Karpas-422 (cell line): ENCODE measurements at regions not wholly inside any gene's neighbourhood (a gene's known extent, or its start where the extent isn't known, plus 50 kb on each side); places are given as distances from the start of the nearest gene placed in this dataset.
"Not testable (repeated sequence)": the region's sequence is repeated elsewhere in the genome, so short reads cannot be mapped to it uniquely, and the experiment has no call there.

Experiments used
- DNase-seq: peaks from one replicate; pipeline ENCODE4 v3.0.0-alpha.2; 2015
- H2AFZ ChIP-seq: fragments of 200-600 bp; sonication (generic); 2 replicates; pipeline ENCODE4 v1.6.1; 2014; ENCODE audit warnings: antibody characterized with exemption, low read length, mixed read lengths
- H3K27ac ChIP-seq: fragments of 200-600 bp; sonication (generic); 2 replicates; pipeline ENCODE4 v1.5.1; 2014; ENCODE audit warnings: mild to moderate bottlenecking, low read length, moderate library complexity
- H3K27me3 ChIP-seq: fragments of 200-600 bp; sonication (generic); 2 replicates; pipeline ENCODE4 v1.6.1; 2014; ENCODE audit warnings: low read length, mixed read lengths
- H3K36me3 ChIP-seq: fragments of 200-600 bp; sonication (generic); 2 replicates; pipeline ENCODE4 v1.6.1; 2014; ENCODE audit warnings: low read length, mixed read lengths; ENCODE audit not compliant: insufficient read depth
- H3K4me1 ChIP-seq: fragments of 200-600 bp; sonication (generic); 2 replicates; pipeline ENCODE4 v1.6.1; 2014; ENCODE audit warnings: mild to moderate bottlenecking, low read length, mixed read lengths
- H3K4me2 ChIP-seq: fragments of 200-600 bp; sonication (generic); 2 replicates; pipeline ENCODE4 v1.6.1; 2014; ENCODE audit warnings: low read length, low read depth, mild to moderate bottlenecking; ENCODE audit not compliant: poor library complexity, severe bottlenecking
- H3K4me3 ChIP-seq: fragments of 200-600 bp; sonication (generic); 2 replicates; pipeline ENCODE4 v1.5.1; 2014; ENCODE audit warnings: mild to moderate bottlenecking, antibody characterized with exemption, low read length, mixed read lengths
- H3K79me2 ChIP-seq: fragments of 200-600 bp; sonication (generic); 2 replicates; pipeline ENCODE4 v1.6.1; 2014; ENCODE audit warnings: mild to moderate bottlenecking, low read length, mixed read lengths
- H3K9ac ChIP-seq: fragments of 200-600 bp; sonication (generic); 2 replicates; pipeline ENCODE4 v1.6.0; 2014; ENCODE audit warnings: low read length
- H3K9me2 ChIP-seq: fragments of 200-600 bp; sonication (generic), shearing (Covaris generic); replicated peaks from 2 replicates; pipeline ENCODE4 v1.6.0; 2014; ENCODE audit warnings: mild to moderate bottlenecking, low read length, moderate library complexity; ENCODE audit not compliant: insufficient read depth
- H3K9me3 ChIP-seq: fragments of 300-700, 200-600 bp; sonication (generic); 2 replicates; pipeline ENCODE4 v1.6.1; 2014; ENCODE audit warnings: low read length, mixed read lengths
- H4K20me1 ChIP-seq: fragments of 200-600 bp; sonication (generic); 2 replicates; pipeline ENCODE4 v1.6.1; 2014; ENCODE audit warnings: mild to moderate bottlenecking, antibody characterized with exemption, low read length, low read depth; ENCODE audit not compliant: insufficient read depth

DNA sequence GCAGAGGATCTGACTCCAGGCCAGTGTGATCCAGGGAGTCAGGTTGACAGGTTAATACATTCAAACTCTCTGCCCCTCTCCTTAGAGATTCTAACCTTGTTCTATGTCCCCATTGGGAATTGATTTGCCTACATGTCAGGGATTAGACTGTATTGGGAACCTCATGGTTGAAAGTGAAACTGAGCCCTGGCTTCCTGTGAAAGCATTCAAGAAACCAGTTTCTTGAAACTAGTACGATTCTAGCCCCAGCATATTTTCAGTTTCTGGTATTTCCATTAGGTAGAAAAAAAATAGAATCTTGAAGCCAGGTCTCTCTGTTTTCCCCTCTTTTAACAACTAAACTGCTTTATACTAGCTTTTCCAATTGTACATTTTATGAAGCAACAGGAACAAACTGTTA is 140.4 kb upstream of the ABI3BP start:
- H3K4me1 ChIP-seq: peaks cover 5% of the 10 kb centered on the region
- H3K9me2 ChIP-seq: 0 out of 2 replicates have a peak, but pooled peaks cover 3% of the 10 kb centered on the region
- no peak overlapping the region for H3K4me3 ChIP-seq
- H3K79me2 ChIP-seq: no peaks in the 10 kb centered on the region
- H3K9me3 ChIP-seq: 0 out of 2 replicates have a peak, but pooled peaks cover 2% of the 10 kb centered on the region
- H3K36me3 ChIP-seq: no peaks in the 10 kb centered on the region
- no peak overlapping the region for H2AFZ ChIP-seq
- no peaks in the 10 kb centered on the region for H3K27me3 ChIP-seq
- H3K4me2 ChIP-seq: no peak overlapping the region
- H4K20me1 ChIP-seq: no peaks in the 10 kb centered on the region
- no peak overlapping the region for H3K9ac ChIP-seq
- no peak for DNase-seq
- no peak overlapping the region for H3K27ac ChIP-seq

GRCh38 chr3:101133197-101133596 is 140.0 kb upstream of the ABI3BP start:
- not testable (repeated sequence) for H3K27me3 ChIP-seq, DNase-seq, H4K20me1 ChIP-seq, H3K4me3 ChIP-seq, H3K9ac ChIP-seq, H3K4me1 ChIP-seq, H2AFZ ChIP-seq, H3K9me2 ChIP-seq, H3K36me3 ChIP-seq, H3K27ac ChIP-seq, H3K79me2 ChIP-seq, H3K4me2 ChIP-seq, H3K9me3 ChIP-seq

GRCh38 chr3:101131767-101132166 is 138.5 kb upstream of the ABI3BP start:
- Histone ChIP-seq H3K36me3 (no peaks in the 10 kb centered on the region), H3K4me2 (no peak overlapping the region), H3K27ac (no peak overlapping the region), H3K27me3 (no peaks in the 10 kb centered on the region), H3K9me3 (0 out of 2 replicates have a peak, but pooled peaks cover 2% of the 10 kb centered on the region), H3K9me2 (0 out of 2 replicates have a peak, but pooled peaks cover 3% of the 10 kb centered on the region), H3K4me3 (no peak overlapping the region), H3K9ac (no peak overlapping the region), H3K4me1 (peaks cover 5% of the 10 kb centered on the region), H3K79me2 (no peaks in the 10 kb centered on the region), H4K20me1 (no peaks in the 10 kb centered on the region), H2AFZ (no peak overlapping the region)
- peak; percentile 65 for DNase-seq

GRCh38 chr3:101128786-101129185 is 135.6 kb upstream of the ABI3BP start:
- DNase-seq: no peak
- H4K20me1 ChIP-seq: no peaks in the 10 kb centered on the region

GRCh38 chr3:101128001-101128400 is 134.8 kb upstream of the ABI3BP start:
- H4K20me1 ChIP-seq: no peaks in the 10 kb centered on the region
- H3K4me2 ChIP-seq: no peak overlapping the region
- no peak overlapping the region for H3K27ac ChIP-seq
- H3K9me3 ChIP-seq: 0 out of 2 replicates have a peak, but pooled peaks cover 2% of the 10 kb centered on the region
- no peak for DNase-seq
- H3K9me2 ChIP-seq: no peaks in the 10 kb centered on the region
- H3K9ac ChIP-seq: no peak overlapping the region
- H2AFZ ChIP-seq: no peak overlapping the region
- no peaks in the 10 kb centered on the region for H3K36me3 ChIP-seq
- no peaks in the 10 kb centered on the region for H3K4me1 ChIP-seq
- no peaks in the 10 kb centered on the region for H3K79me2 ChIP-seq
- H3K4me3 ChIP-seq: no peak overlapping the region
- no peaks in the 10 kb centered on the region for H3K27me3 ChIP-seq

More at GRCh38 chr3:101128786-101129185, 135.6 kb upstream of the ABI3BP start:
- Histone ChIP-seq H3K27me3 (no peaks in the 10 kb centered on the region), H3K4me1 (peaks cover 3% of the 10 kb centered on the region), H3K4me2 (no peak overlapping the region), H3K9me2 (no peaks in the 10 kb centered on the region), H2AFZ (no peak overlapping the region), H3K27ac (no peak overlapping the region), H3K36me3 (no peaks in the 10 kb centered on the region), H3K9me3 (0 out of 2 replicates have a peak, but pooled peaks cover 2% of the 10 kb centered on the region), H3K79me2 (no peaks in the 10 kb centered on the region), H3K9ac (no peak overlapping the region), H3K4me3 (no peak overlapping the region)

GRCh38 chr3:101124125-101124524 is 130.9 kb upstream of the ABI3BP start:
- no peaks in the 10 kb centered on the region for H3K36me3 ChIP-seq
- no peaks in the 10 kb centered on the region for H3K4me1 ChIP-seq
- no peak overlapping the region for H3K27ac ChIP-seq
- no peaks in the 10 kb centered on the region for H3K27me3 ChIP-seq
- H3K4me2 ChIP-seq: no peak overlapping the region
- no peaks in the 10 kb centered on the region for H3K9me2 ChIP-seq
- H4K20me1 ChIP-seq: no peaks in the 10 kb centered on the region
- no peak for DNase-seq
- no peak overlapping the region for H2AFZ ChIP-seq
- H3K79me2 ChIP-seq: no peaks in the 10 kb centered on the region
- no peak overlapping the region for H3K4me3 ChIP-seq
- no peaks in the 10 kb centered on the region for H3K9me3 ChIP-seq
- H3K9ac ChIP-seq: no peak overlapping the region

GRCh38 chr3:101123081-101123480 is 129.9 kb upstream of the ABI3BP start:
- Histone ChIP-seq H3K27ac (no peak overlapping the region), H3K9me3 (no peaks in the 10 kb centered on the region), H3K9ac (no peak overlapping the region), H4K20me1 (no peaks in the 10 kb centered on the region), H3K9me2 (no peaks in the 10 kb centered on the region), H3K4me3 (no peak overlapping the region), H3K79me2 (no peaks in the 10 kb centered on the region), H3K4me1 (no peaks in the 10 kb centered on the region), H3K4me2 (no peak overlapping the region), H3K27me3 (no peaks in the 10 kb centered on the region), H2AFZ (no peak overlapping the region), H3K36me3 (no peaks in the 10 kb centered on the region)
- no peak for DNase-seq

GRCh38 chr3:101122681-101123080 is 129.5 kb upstream of the ABI3BP start:
- Histone ChIP-seq H3K4me1 (no peaks in the 10 kb centered on the region), H3K36me3 (no peaks in the 10 kb centered on the region), H3K79me2 (no peaks in the 10 kb centered on the region), H3K9ac (no peak overlapping the region), H3K9me2 (no peaks in the 10 kb centered on the region), H3K9me3 (no peaks in the 10 kb centered on the region), H4K20me1 (no peaks in the 10 kb centered on the region), H3K27me3 (no peaks in the 10 kb centered on the region), H3K4me2 (no peak overlapping the region), H3K27ac (no peak overlapping the region), H2AFZ (no peak overlapping the region), H3K4me3 (no peak overlapping the region)
- DNase-seq: no peak

GRCh38 chr3:101120039-101120438 is 126.8 kb upstream of the ABI3BP start:
- H3K27me3 ChIP-seq: no peaks in the 10 kb centered on the region
- no peak overlapping the region for H3K4me3 ChIP-seq
- no peak overlapping the region for H3K9ac ChIP-seq
- no peak overlapping the region for H2AFZ ChIP-seq
- H3K4me1 ChIP-seq: no peaks in the 10 kb centered on the region
- no peaks in the 10 kb centered on the region for H3K9me3 ChIP-seq
- no peaks in the 10 kb centered on the region for H4K20me1 ChIP-seq
- no peak overlapping the region for H3K27ac ChIP-seq
- H3K79me2 ChIP-seq: no peaks in the 10 kb centered on the region
- no peak overlapping the region for H3K4me2 ChIP-seq
- no peaks in the 10 kb centered on the region for H3K36me3 ChIP-seq
- no peaks in the 10 kb centered on the region; the same call in 1 of the 2 replicates for H3K9me2 ChIP-seq
- no peak for DNase-seq
